ENCODE measurements at regions not wholly inside any gene's neighbourhood (a gene's known extent, or its start where the extent isn't known, plus 50 kb on each side); places are given as distances from the start of the nearest gene placed in this dataset.

- Mint-ChIP-seq H3K36me3 (ENCODE audit: unreplicated experiment) (peaks cover 2% of the 10 kb centered on the region), H3K27ac (ENCODE audit: unreplicated experiment) (no peak overlapping the region), H3K4me3 (ENCODE audit: unreplicated experiment) (no peak overlapping the region), H3K4me1 (ENCODE audit: unreplicated experiment) (peaks cover 12% of the 10 kb centered on the region), H3K27me3 (ENCODE audit: unreplicated experiment) (peaks cover 4% of the 10 kb centered on the region), H3K9me3 (ENCODE audit: unreplicated experiment) (peaks cover 11% of the 10 kb centered on the region)
- no peak for DNase-seq (ENCODE audit: extremely low spot score, unreplicated experiment)
- TF ChIP-seq CTCF (IDR thresholded peaks at IDR 0.05), result no peak
Observed at GRCh38 chr2:236811062-236811656, 241.5 kb downstream of the ACKR3 start.

GRCh38 chr2:236813766-236814165 lies 244.1 kb downstream of the ACKR3 start:
- H3K36me3 Mint-ChIP-seq (ENCODE audit: unreplicated experiment), result no peaks in the 10 kb centered on the region

GRCh38 chr2:236814593-236814992 lies 245.0 kb downstream of the ACKR3 start:
- no peaks in the 10 kb centered on the region for H3K36me3 Mint-ChIP-seq (ENCODE audit: unreplicated experiment)
- H3K27me3 Mint-ChIP-seq (ENCODE audit: unreplicated experiment), result peaks cover 9% of the 10 kb centered on the region

More at GRCh38 chr2:236813766-236814165, 244.1 kb downstream of the ACKR3 start:
- no peak for TF ChIP-seq CTCF (IDR thresholded peaks at IDR 0.05)
- H3K9me3 Mint-ChIP-seq (ENCODE audit: unreplicated experiment), result peaks cover 5% of the 10 kb centered on the region
- no peak overlapping the region for H3K27ac Mint-ChIP-seq (ENCODE audit: unreplicated experiment)
- peaks cover 6% of the 10 kb centered on the region for H3K27me3 Mint-ChIP-seq (ENCODE audit: unreplicated experiment)
- H3K4me3 Mint-ChIP-seq (ENCODE audit: unreplicated experiment), result no peak overlapping the region
- H3K4me1 Mint-ChIP-seq (ENCODE audit: unreplicated experiment), result peaks cover 12% of the 10 kb centered on the region
- DNase-seq (ENCODE audit: extremely low spot score, unreplicated experiment), result no peak

GRCh38 chr2:236815746-236816145 lies 246.1 kb downstream of the ACKR3 start:
- DNase-seq (ENCODE audit: extremely low spot score, unreplicated experiment), result no peak
- Mint-ChIP-seq H3K4me3 (ENCODE audit: unreplicated experiment) (no peak overlapping the region), H3K9me3 (ENCODE audit: unreplicated experiment) (no peaks in the 10 kb centered on the region), H3K27ac (ENCODE audit: unreplicated experiment) (no peak overlapping the region), H3K4me1 (ENCODE audit: unreplicated experiment) (peaks cover 13% of the 10 kb centered on the region), H3K36me3 (ENCODE audit: unreplicated experiment) (no peaks in the 10 kb centered on the region), H3K27me3 (ENCODE audit: unreplicated experiment) (peaks cover 9% of the 10 kb centered on the region)
- no peak for TF ChIP-seq CTCF (IDR thresholded peaks at IDR 0.05)

More at GRCh38 chr2:236814593-236814992, 245.0 kb downstream of the ACKR3 start:
- no peak for DNase-seq (ENCODE audit: extremely low spot score, unreplicated experiment)
- Mint-ChIP-seq H3K4me3 (ENCODE audit: unreplicated experiment) (no peak overlapping the region), H3K9me3 (ENCODE audit: unreplicated experiment) (no peaks in the 10 kb centered on the region), H3K4me1 (ENCODE audit: unreplicated experiment) (peaks cover 13% of the 10 kb centered on the region), H3K27ac (ENCODE audit: unreplicated experiment) (no peak overlapping the region)
- TF ChIP-seq CTCF (IDR thresholded peaks at IDR 0.05), result no peak

GRCh38 chr2:236816197-236817170 lies 246.9 kb downstream of the ACKR3 start:
- Mint-ChIP-seq H3K27ac (ENCODE audit: unreplicated experiment) (no peak overlapping the region), H3K27me3 (ENCODE audit: unreplicated experiment) (peaks cover 14% of the 10 kb centered on the region), H3K4me1 (ENCODE audit: unreplicated experiment) (peaks cover 13% of the 10 kb centered on the region), H3K4me3 (ENCODE audit: unreplicated experiment) (no peak overlapping the region), H3K9me3 (ENCODE audit: unreplicated experiment) (peaks cover 4% of the 10 kb centered on the region), H3K36me3 (ENCODE audit: unreplicated experiment) (no peaks in the 10 kb centered on the region)
- DNase-seq (ENCODE audit: extremely low spot score, unreplicated experiment), result no peak
- TF ChIP-seq CTCF (IDR thresholded peaks at IDR 0.05), result no peak

Data from osteocyte (in vitro differentiated cells).